ENCODE measurements at regions not wholly inside any gene's neighbourhood (a gene's known extent, or its start where the extent isn't known, plus 50 kb on each side); places are given as distances from the start of the nearest gene placed in this dataset.

GRCh38 chr14:40983604-40984003 is 623.1 kb upstream of the LRFN5 start:
- TF ChIP-seq CTCF (IDR thresholded peaks at IDR 0.05) (no peak), ZFX (IDR thresholded peaks at IDR 0.05; ENCODE audit: borderline replicate concordance) (no peak)

Measured in 22Rv1 (cell line).